Islet precursor cell (in vitro differentiated cells): ENCODE measurements at regions not wholly inside any gene's neighbourhood (a gene's known extent, or its start where the extent isn't known, plus 50 kb on each side); places are given as distances from the start of the nearest gene placed in this dataset.
"Not testable (repeated sequence)": the region's sequence is repeated elsewhere in the genome, so short reads cannot be mapped to it uniquely, and the experiment has no call there.

Experiments
- DNase-seq: peaks from one replicate; pipeline ENCODE4 v3.0.0-alpha.2; 2018

DNA sequence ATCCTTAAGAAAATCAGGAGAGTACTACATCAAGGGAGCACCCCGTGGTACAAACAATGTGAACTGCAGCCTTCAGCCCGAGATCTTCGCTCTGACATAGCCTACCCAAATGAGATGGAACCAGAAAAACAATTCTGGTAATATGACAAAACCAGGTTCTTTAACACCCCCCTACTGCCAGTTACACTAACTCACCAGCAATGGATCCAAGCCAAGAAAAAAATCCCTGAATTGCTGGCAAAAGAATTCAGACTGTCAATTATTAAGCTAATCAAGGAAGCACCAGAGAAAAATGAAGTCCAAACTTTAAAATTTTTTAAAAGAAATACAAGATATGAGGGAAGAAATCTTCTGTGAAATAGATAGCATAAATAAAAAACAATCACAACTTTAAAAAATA lies 101.7 kb upstream of the KLF8 start:
- DNase-seq: no peak

DNA sequence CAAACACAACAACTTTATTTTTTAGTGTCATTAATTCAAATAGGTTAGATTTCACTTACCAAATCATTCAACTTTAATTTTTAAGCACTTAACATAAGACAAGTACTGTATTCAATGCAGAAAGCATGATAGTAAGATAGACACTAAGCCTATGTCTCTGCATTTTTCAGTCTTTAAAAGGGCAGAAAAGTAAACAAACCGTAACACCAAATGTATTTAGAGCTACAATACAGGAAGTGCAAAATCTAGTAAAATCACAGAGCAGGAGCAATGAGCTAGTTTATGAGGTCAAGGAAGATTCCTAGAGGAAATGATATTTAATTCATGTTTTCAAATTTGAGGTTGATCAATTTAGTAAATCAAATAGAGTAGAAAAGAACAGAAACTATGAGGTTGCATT lies 68.0 kb upstream of the KLF8 start:
- DNase-seq: not testable (repeated sequence)
